DMS153 (cell line): ENCODE measurements at regions not wholly inside any gene's neighbourhood (a gene's known extent, or its start where the extent isn't known, plus 50 kb on each side); places are given as distances from the start of the nearest gene placed in this dataset.
A peak's percentile ranks its signal among the peaks of the same experiment; 100 is the strongest.

Source experiments
- DNase-seq: peaks from one replicate; lab custom pipeline; 2025; lab: John Stamatoyannopoulos, UW

GRCh38 chr4:14177987-14178386 lies 550.5 kb upstream of the BOD1L1 start:
- no peak for DNase-seq

DNA sequence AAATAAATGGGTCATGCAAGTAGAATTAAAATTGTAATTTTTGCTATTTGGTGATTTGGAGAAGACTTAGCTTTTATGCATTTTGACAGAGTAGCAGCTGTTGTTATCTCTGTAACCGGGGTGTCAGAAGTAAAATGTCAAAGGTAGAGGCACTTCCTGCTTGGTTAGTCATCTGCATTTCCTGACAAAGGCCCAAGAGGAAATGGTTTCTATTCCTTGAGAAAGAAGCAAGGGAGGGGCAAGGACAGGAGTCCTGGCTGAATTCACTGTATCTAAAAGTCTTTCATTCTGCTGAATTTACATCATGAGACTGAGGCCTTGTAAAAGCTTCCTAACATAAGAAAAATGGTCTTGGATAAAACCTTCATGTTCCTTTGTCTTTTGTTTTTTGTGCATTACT lies 550.9 kb upstream of the BOD1L1 start:
- peak; percentile 9 for DNase-seq

DNA sequence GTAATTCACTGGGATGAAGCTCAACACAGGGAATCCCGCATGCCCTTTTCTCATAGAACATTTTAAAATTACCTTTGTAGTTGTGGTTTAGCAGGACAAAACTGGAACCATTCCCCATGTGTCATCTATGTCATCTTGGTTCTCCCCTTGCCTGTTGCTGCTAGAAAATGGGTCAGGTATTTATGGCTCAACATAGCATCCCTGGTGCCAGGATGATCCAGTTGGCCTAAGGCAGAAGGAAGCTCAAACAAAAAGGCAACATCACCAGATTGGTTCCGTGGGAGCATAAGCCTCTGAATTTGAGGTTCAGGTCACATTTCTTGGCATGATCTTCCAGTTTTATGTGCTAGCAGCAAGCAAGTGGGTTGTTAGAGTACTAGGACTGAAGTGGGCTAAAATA lies 552.6 kb upstream of the BOD1L1 start:
- no peak for DNase-seq

DNA sequence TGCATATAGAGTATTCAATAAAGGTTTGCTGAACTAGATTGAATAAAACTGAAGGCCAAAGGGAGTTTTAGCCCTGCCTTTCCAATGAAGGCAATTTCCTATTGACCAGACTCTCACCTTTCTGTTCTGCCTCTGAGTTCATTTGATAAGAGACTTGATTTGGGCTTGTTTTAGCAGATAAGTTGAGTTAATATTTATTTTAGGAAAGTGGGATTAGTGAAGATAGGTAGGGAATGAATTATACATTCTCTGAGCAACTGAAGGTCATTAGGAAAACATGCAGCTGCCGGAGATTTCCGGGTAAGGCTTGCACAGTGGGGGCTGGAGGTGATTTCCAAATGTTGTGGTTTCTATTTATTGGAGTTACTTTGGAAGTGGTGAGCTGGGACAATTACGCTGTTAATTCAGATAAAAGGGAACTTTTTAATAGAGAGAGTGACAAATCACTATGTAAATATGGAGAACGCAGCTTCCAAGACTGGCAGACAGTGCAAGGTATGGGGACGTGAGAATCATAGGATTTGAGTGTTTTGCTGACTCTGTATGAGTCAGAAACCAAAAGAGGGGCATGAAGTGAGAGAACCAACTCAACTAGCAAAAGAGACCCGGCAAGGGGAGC lies 553.6 kb upstream of the BOD1L1 start:
- DNase-seq, result peak; percentile 28

GRCh38 chr4:14182148-14182547 lies 554.6 kb upstream of the BOD1L1 start:
- no peak for DNase-seq

- DNase-seq, result no peak
Measured at GRCh38 chr4:14184265-14184664, 556.7 kb upstream of the BOD1L1 start.

DNA sequence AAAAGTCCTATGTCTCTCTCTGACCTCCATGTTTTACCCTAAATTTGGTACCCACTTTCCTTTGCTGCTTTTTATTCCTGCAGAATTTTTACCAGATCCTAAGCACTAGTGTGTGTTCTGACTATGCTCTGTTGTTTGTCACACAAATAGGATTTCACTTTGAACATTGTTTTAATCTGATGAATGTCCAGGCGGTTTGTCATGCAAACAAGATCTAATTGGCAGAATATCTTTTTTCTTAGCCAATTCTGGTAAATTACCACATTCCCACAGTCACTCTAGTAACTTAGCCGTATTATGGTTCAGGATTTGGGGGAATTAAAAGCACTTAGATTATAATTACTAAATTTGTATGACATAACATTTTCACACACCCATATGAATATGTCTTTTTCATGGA lies 557.2 kb upstream of the BOD1L1 start:
- DNase-seq, result no peak

DNA sequence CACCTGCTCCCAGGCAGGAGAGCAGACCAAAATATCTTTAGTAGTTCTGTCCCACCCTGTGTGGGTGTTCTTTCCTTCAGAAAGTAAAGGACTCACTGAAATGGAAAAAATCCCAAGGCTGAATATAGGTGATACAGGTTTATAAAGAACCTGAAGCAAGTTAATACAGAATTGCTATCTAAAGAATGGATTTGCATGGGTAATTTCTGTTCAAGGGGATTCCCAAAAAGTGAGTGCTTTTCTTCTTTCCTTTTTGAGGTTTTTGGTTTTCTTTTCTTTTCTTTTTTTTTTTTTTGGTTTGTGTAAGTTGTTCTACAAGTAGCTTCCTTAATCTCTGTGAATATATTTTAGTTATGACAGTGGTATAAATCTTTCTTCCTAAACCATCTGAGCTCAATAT lies 560.7 kb upstream of the BOD1L1 start:
- DNase-seq, result no peak

DNA sequence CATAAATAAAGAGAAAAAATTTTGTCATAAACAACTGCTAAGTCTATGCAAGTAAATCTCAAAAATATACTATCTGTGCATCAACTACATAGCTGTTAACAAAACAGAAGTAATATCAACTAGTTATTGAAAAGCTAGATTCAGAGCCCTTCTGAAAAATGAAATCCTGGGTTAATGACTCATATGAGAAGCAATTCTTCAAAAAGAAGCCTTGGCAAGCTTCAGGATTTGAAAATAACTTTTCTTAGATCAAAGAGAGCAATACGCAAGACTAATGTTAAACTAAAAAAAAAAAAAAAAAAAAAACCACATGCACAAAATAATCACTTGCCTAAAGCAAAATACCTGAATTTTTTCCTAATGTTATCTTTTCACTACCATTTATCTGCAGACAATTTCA lies 566.1 kb upstream of the BOD1L1 start:
- no peak for DNase-seq

DNA sequence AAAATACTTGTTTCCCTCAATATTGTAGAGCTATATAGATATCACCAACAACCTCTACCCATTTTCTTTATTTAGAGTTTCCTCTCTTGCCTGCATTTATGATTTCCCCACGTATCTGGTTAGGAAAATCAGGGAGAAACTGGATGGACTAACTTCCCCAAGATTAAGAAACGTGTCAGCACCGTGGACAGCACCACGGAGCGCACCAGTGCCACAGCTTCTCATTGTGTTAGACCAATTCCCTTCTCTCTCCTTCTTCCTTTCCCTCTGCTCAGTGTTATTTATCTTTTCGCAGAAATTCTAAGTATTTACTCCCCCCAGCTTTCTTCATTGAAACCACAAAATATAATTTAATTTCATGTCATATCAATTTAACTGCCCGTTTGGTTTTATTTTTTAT lies 568.6 kb upstream of the BOD1L1 start:
- no peak for DNase-seq

GRCh38 chr4:14215116-14215770 lies 587.7 kb upstream of the BOD1L1 start:
- DNase-seq, result no peak

DNA sequence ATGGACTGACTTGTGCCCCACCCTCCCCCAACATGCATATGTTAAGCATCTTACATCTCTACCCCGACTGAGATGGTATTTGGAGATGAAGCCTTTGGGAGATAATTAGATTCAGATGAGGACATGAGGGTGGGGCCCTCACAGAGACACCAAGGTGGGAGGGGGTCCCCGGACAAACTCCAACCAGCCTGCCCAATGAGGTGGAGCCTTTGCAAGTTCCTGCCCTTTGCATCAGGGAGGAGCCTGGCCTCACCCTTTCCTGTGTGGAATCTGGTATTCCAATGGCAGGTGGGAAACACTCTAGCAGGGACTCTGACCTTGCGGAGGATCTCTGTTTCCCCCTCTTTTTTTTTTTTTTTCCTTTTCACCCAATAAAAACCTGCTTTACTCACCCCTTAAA lies 589.9 kb upstream of the BOD1L1 start:
- DNase-seq, result no peak

DNA sequence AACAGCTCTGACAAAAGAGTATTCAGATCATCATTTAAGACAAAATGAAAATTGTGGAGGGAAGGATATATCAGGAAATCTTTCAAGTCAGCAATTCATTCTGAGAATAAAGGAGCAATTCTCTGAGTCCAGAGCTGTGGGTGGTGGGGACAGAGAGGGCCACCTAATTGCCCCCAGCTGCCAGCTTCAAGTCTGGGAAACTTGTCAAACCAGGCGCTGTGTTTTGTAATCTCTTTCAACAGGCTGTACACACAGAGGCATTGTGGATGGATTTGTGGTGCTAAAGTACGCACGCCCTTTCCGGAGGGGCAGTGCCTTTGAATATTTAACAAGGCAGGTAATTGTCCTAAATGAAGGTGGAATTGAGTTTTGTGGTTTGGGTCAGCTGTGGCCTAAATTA lies 591.1 kb upstream of the BOD1L1 start:
- no peak for DNase-seq

DNA sequence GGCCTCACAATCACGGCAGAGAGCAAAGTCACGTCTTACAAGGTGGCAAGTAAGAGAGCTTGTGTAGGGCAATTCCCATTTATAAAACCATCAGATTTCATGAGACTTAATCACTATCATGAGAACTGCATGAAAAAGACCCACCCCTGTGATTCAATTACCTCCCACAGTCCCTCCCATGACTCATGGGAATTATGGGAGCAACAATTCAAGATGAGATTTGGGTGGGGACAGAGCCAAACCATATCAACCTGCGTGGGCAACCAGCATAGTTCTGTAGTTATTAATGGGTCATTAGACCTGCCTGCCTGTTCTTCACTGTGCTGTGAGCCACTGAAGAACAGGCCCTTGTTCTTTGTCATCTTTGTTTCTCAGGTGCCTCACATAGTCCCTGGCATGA lies 593.7 kb upstream of the BOD1L1 start:
- no peak for DNase-seq

DNA sequence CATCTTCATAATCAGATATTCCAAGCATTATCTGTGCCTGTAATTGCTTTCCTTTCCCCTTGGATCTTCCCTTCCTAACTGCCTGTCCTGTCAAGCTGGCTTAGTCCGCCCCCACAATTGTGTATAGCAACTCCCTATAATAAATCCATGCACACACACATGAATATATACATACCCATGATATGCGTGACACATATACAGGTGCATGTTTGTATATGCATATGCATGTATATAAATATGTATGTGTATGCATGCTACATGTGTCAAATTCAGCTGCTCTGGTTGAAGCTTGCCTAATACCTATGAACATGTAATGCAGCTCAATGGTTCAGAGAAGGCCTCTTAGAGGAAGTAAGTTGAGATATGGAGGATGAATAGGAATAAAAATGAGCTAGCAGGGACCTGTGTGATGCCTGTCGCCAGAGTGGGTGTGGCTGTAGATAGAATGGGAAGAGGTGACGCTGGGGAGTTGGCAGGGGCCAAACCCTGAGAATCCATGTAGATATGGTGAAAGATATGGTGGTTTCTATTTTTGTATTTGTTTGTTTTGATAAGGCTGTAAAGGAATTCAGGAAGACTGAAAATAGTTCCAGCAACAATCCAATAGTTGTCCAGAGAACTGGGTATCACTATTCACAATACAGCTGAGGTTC lies 595.0 kb upstream of the BOD1L1 start:
- DNase-seq, result no peak

DNA sequence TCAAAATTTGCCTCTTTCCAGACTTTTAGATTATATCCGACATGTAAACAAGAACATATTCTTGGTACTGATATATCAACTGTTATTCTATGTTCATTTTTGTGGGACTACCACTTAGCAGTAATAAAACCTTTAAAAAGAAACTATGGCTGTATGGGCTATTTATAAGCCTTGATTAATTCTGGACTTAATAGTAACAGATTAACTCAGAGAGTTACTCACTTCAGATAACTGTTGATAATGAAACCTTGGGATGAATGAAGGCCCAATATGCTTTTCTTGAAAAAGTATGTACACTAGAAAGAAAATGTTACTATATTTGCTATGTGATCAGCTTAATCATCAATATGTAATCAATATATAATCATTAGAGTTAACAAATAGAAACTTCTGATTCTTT lies 595.9 kb upstream of the BOD1L1 start:
- DNase-seq, result no peak

GRCh38 chr4:14225688-14226207 lies 598.2 kb upstream of the BOD1L1 start:
- peak; percentile 92 for DNase-seq

GRCh38 chr4:14233126-14233525 lies 605.6 kb upstream of the BOD1L1 start:
- no peak for DNase-seq

DNA sequence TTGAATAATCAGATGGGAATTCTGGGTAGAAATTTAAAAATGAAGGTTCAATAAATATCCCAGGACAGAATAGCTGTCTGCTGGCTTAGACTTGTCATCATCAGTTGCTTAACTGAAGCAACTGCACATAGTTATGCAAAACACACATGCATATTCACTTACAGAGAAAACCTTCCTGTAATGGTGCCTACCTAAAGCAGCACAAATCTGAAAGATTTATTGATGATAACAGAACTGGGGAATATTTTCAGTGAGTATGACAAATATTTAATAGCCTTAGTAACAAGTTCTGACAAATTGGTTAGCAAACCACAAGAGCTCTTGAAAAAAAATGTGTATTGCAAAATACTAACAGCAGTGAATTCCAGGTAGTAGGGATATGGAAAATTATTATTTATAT lies 606.8 kb upstream of the BOD1L1 start:
- DNase-seq, result no peak

- no peak for DNase-seq
Measured at GRCh38 chr4:14236359-14236758, 608.8 kb upstream of the BOD1L1 start.

DNA sequence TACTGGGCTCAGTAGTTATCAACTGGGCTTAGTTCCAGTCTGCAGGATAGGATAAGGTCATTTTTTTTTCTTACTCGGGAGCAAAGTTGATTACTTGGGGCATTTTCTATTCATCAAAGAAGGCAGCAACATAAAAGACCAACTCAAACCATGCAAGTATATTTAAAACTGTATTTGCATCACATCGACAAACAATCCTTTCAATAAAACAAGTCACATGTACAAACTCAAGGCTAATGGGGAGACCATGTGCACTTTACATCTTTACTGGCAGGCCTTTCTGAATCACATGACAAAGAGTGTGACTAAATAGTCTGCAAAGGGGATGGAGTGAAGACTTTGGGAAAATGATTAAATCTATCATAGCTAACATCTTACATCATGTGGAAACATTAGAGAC lies 610.4 kb upstream of the BOD1L1 start:
- no peak for DNase-seq

- DNase-seq, result no peak
Measured at GRCh38 chr4:14241574-14241973, 614.0 kb upstream of the BOD1L1 start.

DNA sequence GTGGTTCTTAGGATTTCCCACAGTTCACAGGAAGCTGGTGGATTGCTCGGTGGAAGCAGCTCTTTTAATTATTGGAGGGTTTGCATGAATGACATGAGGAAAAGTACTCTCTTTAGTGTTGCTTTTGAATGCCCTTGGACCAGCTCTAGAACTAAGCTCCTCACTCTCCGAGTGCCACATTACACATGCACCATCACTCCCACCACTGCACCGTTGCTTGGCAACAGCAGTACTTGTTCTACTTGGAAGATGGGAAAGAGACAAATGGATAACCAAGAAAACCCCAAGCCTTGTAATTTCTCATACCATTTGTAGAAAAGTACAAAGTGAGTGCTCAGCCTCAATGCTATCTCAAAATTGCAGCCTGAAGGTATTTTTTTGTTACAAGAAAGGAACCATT lies 620.2 kb upstream of the BOD1L1 start:
- no peak for DNase-seq

DNA sequence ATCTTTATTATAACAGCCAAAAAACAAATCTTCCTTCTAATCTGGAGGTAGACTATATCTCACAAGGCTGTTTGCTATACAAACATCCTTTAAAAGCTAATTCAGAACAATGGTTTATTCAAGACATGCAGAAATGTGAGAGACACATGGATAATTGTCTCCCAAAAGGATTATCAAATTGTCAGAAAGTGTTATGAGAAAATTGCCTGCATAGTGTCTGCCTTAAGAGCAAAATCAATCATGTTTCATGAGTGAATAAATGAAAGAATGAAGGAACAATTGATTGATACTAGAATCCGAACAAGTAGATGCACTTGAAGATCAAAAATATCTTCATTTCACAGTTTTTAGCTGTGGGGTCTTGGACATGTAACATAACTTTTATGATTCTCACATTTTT lies 621.7 kb upstream of the BOD1L1 start:
- no peak for DNase-seq
